ENCODE measurements at regions not wholly inside any gene's neighbourhood (a gene's known extent, or its start where the extent isn't known, plus 50 kb on each side); places are given as distances from the start of the nearest gene placed in this dataset.

DNA sequence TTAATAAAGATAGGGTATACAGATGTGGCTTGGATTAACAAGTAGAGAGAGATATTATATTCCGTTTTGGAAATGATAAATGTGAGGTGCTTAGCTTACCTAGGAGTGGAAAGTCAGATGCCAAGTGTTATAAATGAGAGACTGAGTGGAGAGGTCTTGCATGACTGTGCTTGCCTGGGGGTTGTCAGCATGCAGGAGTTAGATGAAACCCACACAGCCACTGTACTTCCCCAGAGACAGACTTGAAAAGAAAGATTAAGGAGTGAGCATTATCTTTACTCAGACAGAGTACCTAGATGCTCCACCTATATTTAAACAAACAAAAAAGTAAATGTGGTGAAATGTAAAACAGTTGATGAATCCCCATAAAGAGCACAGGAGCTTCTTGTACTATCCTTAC, 482.7 kb downstream of the RIT2 start:
- no peak for DNase-seq (ENCODE audit: low read depth)

DNA sequence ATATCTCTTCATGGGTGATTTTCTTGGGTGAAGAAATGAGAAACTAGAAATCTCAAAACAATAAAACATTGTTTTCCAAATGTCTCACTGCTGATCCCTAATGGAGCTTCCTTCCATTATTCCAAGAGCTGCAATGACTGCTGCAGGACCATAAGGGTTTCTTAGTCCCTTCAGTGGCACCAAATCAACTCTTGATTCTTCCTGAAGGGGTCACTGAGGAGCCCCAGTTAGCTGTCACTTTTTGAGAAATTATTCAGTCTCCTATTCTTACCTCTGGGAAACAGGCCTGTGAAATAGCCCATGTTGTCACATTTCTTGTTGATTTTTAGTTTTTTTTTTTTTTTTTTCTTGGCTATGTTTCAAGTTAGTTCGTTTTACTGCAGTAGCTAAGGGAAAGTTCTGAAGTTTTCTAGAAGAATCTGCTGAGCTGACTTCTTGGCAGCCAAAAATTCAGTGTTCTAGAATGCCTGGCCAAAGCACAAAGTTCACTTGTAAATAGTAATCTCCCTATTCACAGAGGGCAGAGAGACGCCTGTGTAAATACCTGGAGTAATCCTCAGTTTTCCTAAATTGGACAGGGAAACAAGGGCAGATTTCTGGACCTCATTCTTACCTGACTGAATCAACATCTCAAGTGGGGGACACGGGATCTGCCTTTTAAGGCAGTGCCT, 480.0 kb downstream of the RIT2 start:
- no peak for DNase-seq (ENCODE audit: low read depth)

DNA sequence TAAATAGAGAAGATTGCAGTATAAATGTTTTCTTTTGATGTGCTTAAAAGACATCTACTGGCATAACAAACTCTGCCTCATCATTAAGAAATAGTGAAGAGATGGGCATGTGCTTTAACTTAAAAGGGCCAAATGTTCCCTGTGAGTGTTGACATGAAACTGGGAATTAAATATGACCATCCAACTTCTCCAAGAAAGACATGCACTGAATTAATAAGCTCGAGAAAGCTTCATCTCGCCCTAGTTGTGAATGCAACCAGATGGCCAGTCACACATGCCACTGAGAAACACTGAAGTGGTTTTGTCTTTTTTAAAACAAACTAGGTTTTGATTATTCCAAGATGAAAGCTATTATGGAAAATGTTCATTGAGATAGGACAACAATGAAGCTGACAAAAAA, 479.2 kb downstream of the RIT2 start:
- no peak for DNase-seq (ENCODE audit: low read depth)

DNA sequence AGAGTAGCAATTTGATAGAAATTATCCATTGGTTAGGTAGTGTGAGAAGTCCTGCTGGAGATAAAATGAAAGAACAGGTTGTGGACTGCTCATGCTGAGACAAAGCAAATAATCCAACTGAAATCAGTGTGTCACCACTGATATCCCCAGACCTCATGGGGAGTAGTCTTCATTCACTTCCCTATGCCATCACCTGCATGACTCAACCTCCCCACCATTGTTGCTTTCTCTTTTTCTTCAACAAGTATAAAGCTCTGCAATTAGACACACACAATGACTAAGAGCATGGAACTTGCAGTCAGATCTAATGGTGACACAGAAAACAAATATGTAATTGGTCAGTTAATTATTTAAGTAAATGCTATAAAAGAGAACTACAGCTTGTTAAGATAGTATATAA, 475.3 kb downstream of the RIT2 start:
- DNase-seq (ENCODE audit: low read depth) = no peak

DNA sequence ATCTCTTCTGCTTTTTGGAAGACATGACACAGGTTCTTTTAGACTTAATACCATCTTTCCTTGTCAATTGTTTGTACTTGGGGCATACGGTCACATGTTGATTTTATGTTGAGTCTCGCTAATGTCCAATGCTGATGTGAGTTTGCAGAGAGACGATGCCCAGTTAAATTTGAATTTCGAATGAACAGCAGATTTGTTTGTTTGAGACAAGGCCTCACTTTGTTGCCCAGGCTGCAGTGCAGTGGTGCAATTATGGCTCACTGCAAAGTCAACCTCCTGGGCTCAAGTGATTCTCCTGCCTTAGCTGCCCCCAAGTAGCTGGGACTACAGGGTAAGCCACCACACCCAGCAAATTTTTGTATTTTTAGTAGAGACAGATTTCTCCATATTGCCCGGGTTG, 473.5 kb downstream of the RIT2 start:
- DNase-seq (ENCODE audit: low read depth) = no peak

DNA sequence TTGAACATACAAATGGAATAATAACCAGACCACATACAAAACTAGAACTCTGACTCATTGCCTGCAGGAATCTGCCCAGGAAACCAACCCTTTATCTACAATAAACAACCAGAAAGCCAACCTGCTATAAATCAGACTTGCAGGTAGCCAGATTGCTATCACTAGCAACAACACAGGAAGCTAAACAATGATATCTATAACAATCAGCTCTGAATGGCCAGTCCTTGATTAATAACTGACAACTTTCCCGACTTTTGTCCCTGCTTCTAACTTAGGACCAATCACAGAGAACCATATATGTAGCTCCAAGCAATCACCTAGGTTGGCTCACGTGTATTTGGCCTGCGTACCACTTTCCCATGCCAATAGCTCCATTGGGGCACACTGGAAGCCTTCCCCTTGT, 470.8 kb downstream of the RIT2 start:
- DNase-seq (ENCODE audit: low read depth) = no peak

DNA sequence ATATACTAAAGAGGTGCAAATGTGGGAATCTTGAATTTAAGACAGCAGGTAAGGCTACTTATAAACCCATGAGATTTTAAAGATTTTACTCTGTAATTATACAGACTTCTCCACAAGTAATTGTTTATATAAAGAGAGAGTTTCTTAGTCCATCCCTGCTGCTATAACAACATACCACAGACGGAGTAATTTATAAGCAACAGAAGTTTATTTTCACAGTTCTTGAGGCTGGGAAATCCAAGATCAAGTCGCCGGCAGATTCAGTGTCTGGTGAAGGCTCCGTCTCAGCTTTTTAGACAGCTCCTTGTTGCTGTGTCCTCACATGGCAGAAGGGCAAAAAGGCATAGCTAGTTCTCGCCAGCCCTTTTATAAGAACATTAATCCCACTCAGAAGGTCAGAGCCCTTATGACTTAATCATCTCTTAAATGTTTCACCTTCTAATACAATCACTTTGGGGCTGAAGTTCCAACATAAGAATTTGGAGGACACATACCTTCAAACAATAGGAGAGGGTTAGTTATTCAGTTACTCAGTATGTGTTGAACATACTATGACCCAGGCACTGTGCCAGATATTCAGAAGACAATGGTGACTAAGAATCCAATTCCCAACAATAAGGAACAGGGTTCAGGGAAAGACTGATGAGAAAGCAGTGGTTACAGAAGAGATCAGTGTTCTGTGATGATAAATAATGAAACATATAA, 466.0 kb downstream of the RIT2 start:
- no peak for DNase-seq (ENCODE audit: low read depth)

DNA sequence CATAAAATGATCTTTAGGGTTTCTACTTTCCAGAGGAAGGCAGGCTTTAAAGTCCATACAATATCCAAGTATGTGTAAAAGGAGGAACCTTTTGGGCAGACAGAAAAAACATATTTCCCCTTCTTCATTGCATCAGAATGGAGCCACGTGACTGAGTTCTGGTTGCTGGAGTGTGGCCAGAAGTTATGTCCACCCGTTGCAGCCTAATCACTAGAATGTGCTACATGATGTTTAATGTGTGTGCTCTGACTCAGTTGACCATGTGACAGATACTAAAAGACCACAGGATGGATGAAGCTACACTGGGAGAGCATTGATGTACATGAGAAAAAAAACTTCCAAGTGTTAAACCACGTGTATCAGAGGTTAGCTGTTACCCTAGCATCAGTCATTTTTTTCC, 460.9 kb downstream of the RIT2 start:
- DNase-seq (ENCODE audit: low read depth) = no peak

DNA sequence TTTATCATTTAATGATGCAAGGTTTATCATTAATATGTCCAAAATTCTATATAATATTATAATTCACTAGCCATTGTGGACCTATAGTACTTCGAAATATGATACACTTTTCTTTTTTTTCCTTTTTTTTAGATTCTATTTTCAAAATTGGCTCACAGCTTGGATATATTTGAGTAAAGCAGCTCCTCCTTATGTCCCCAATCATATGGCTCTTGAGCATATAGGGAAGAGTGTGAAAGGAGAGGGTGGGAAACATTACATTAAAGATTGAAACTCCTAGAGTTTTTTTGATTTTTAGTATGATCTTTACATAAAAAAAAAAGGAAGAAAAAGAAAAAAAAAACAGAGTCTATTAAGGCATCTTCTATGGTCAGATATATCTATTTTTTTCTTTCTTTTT, 457.9 kb downstream of the RIT2 start:
- DNase-seq (ENCODE audit: low read depth) = no peak

DNA sequence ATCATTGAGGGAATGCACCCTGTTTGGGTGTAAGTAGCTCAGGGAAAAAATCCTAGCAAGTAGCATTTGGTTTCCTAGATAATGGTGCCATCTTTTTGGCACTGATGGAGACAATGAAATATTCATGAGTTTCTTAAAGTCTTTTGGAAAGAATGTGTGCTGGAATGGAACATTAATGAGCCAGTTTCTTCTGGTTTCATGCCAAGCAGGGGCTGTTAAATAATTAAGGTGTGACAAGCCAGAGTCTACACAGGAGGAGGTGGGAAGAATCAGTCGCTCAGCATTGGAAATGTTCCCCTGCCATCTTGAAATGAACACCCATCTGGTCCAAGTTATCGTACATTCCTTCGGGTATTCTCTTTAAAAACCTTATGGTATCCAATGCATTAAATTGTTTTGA, 457.3 kb downstream of the RIT2 start:
- no peak for DNase-seq (ENCODE audit: low read depth)

DNA sequence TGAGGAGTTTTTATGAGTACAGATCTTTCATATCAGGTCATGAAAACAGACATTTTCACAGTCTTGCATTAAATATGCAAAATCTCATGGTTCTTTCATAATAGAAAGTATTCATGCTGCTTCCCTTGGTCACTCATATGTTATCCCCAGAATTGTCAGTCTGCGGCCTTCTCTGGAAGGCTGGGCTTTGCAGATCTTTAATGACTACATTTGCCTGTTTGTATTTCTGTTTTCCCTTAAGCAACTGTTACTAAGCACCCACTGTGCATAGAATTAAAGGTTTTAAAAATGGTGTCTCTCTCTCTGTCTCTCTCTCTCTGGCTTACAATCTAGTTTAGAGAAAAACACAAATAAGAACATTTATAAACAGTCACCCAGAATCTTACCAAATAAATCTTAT, 456.3 kb downstream of the RIT2 start:
- no peak for DNase-seq (ENCODE audit: low read depth)

DNA sequence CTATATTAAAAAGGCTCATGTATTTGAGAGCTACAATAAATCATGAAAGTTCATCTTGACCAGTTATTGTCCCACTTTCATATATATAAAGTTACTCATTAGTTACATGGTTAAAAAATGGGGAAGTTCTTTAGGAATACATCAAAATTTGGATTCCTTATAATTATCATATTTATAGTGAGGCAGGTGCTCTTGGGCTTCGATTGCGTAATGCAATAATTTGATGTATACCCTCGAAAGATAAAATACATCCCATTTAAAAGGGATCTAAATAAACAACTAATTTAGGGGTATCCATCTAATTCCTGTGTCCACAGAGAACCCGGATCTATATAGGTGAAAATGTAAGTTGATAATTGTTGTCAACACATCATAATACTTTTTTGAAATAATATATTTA, 444.6 kb downstream of the RIT2 start:
- DNase-seq (ENCODE audit: low read depth) = no peak

DNA sequence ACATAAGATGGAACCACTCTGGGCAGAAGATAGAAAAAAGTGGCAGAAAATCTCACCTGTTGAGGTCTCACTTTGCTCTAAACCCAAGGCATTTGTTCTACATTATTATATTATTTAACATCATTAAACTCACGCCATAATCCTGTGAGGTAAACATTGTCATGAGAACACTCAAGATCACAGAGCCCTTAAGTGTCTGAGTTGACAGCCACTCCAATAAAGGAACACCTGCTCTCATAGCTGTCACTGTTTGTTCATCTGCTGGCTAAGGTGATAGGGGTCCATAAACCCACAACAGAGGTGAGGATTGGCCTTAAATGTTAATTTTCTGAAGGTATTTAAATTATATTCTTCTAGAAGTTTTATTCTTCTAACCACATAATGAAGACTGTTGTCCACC, 439.7 kb downstream of the RIT2 start:
- no peak for DNase-seq (ENCODE audit: low read depth)

DNA sequence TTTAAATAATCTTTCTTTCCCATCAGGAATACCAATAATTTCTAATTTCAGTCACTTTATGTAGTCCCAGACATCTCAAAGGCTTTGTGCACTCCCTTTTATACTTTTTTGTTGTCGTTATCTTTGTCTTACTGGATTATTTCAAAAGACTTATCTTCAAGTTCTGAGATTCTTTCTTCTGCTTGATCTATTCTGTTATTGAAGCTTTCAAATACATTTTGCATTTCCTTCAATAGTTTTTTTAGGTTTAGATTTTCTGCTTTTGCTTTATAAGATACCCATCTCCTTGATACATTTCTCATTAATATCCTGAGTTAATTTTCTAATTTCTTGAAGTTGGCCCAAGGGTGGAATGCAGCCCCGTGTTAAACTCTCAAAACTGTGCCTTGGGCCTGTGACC, 432.4 kb downstream of the RIT2 start:
- no peak for DNase-seq (ENCODE audit: low read depth)

DNA sequence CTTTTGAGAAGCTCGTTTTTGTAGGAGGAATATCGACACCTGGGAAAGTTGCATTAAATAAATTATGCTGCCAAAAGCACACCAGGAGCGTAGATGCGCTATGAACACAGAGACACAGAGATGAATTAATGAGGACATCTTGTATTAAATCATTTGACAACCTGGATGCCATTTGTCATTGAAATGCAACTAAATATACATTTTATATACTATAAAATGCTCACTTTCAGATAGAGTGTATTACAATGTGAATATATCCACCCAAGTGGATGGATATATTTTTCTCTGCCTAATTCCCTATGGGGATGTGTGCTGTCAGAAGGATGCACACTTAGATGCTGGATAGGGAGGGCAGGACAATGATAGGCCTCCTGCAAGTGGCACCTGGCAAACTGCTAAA, 426.2 kb downstream of the RIT2 start:
- DNase-seq (ENCODE audit: low read depth) = no peak
